DOHH2 (cell line): ENCODE measurements at regions not wholly inside any gene's neighbourhood (a gene's known extent, or its start where the extent isn't known, plus 50 kb on each side); places are given as distances from the start of the nearest gene placed in this dataset.

Source experiments
- H3F3A ChIP-seq: fragments of 200-600 bp; sonication (generic), shearing (Covaris generic); 2 replicates; pipeline ENCODE4 v1.6.0; 2016; ENCODE audit warnings: antibody characterized with exemption, mild to moderate bottlenecking; ENCODE audit not compliant: control insufficient read depth, insufficient read depth
- H3K27ac ChIP-seq: fragments of 200-600 bp; sonication (generic); 2 replicates; pipeline ENCODE4 v1.5.1; 2014; ENCODE audit warnings: low read depth, mild to moderate bottlenecking, low read length, moderate library complexity
- H3K27me3 ChIP-seq: fragments of 200-600 bp; sonication (generic); 2 replicates; pipeline ENCODE4 v1.6.1; 2014; ENCODE audit warnings: mild to moderate bottlenecking, low read length, mixed read lengths; ENCODE audit not compliant: control insufficient read depth
- H3K36me3 ChIP-seq: fragments of 200-600 bp; sonication (generic); 2 replicates; pipeline ENCODE4 v1.6.1; 2014; ENCODE audit warnings: mild to moderate bottlenecking, low read length, moderate library complexity, mixed read lengths; ENCODE audit not compliant: control insufficient read depth
- H3K4me1 ChIP-seq: fragments of 200-600 bp; sonication (generic); 2 replicates; pipeline ENCODE4 v1.6.1; 2014; ENCODE audit warnings: mild to moderate bottlenecking, low read length, mixed read lengths; ENCODE audit not compliant: control insufficient read depth
- H3K4me2 ChIP-seq: fragments of 200-600 bp; sonication (generic); 2 replicates; pipeline ENCODE4 v1.6.0; 2014; ENCODE audit warnings: mild to moderate bottlenecking, low read length, moderate library complexity
- H3K4me3 ChIP-seq: fragments of 200-600 bp; sonication (generic); 2 replicates; pipeline ENCODE4 v1.5.1; 2014; ENCODE audit warnings: mild to moderate bottlenecking, low read length, mixed read lengths
- H3K79me2 ChIP-seq: fragments of 200-600 bp; sonication (generic); 2 replicates; pipeline ENCODE4 v1.6.1; 2014; ENCODE audit warnings: mild to moderate bottlenecking, low read length, mixed read lengths; ENCODE audit not compliant: control insufficient read depth
- H3K9me2 ChIP-seq: fragments of 200-600 bp; sonication (generic); replicated peaks from 2 replicates; pipeline ENCODE4 v1.6.1; 2014; ENCODE audit warnings: mild to moderate bottlenecking, low read length, mixed read lengths; ENCODE audit not compliant: control insufficient read depth
- H3K9me3 ChIP-seq: fragments of 200-600 bp; sonication (generic); 2 replicates; pipeline ENCODE4 v1.6.1; 2014; ENCODE audit warnings: antibody characterized with exemption, low read length, mixed read lengths; ENCODE audit not compliant: control insufficient read depth, insufficient read depth
- H4K20me1 ChIP-seq: fragments of 200-600 bp; sonication (generic); 2 replicates; pipeline ENCODE4 v1.6.0; 2014; ENCODE audit warnings: low read depth, mild to moderate bottlenecking, antibody characterized with exemption, low read length, moderate library complexity; ENCODE audit not compliant: control insufficient read depth, insufficient read depth
- EZH2phosphoT487 ChIP-seq: fragments of 200-600 bp; sonication (generic); IDR thresholded peaks from 2 replicates; pipeline ENCODE4 v1.6.1; 2017; ENCODE audit warnings: borderline replicate concordance, mild to moderate bottlenecking, antibody characterized with exemption, low read length, moderate library complexity, mixed read lengths
- TF ChIP-seq, protein P1 (sequence below): fragments of 200-600 bp; sonication (generic); IDR thresholded peaks from one replicate; pipeline ENCODE4 v1.5.1; 2014; ENCODE audit warnings: antibody characterized with exemption, mild to moderate bottlenecking, low read depth, low read length; ENCODE audit not compliant: poor library complexity, severe bottlenecking

DNA sequence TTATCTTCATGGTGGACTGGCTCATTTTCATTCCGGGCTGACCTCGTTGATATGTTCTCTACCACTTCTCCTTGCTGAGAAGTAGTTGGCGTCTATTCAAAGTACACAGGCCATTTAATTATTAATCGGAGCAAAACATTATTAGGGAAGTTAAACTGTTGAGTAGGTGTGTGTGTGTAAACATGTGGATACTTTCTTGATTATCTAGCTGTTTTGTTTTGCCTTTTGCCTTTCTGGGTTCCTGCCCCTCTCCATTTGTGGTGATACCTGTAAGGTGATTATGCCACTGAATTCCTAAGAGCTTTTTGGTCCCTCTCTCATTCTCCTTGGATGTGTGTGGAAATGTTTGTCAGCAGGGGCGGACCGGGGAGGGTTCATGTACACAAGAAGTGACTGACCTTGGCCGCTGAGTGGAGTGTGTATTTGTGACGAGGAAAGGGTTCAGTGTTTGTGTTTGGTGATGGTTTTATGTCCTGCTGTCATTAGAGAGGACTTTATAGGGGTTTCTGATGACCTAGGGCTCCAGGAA is 56.6 kb upstream of the PPP2R5A start:
- no peak overlapping the region for H3K4me3 ChIP-seq
- H4K20me1 ChIP-seq: no peaks in the 10 kb centered on the region
- no peaks in the 10 kb centered on the region for H3K36me3 ChIP-seq
- TF ChIP-seq, protein P1, sequence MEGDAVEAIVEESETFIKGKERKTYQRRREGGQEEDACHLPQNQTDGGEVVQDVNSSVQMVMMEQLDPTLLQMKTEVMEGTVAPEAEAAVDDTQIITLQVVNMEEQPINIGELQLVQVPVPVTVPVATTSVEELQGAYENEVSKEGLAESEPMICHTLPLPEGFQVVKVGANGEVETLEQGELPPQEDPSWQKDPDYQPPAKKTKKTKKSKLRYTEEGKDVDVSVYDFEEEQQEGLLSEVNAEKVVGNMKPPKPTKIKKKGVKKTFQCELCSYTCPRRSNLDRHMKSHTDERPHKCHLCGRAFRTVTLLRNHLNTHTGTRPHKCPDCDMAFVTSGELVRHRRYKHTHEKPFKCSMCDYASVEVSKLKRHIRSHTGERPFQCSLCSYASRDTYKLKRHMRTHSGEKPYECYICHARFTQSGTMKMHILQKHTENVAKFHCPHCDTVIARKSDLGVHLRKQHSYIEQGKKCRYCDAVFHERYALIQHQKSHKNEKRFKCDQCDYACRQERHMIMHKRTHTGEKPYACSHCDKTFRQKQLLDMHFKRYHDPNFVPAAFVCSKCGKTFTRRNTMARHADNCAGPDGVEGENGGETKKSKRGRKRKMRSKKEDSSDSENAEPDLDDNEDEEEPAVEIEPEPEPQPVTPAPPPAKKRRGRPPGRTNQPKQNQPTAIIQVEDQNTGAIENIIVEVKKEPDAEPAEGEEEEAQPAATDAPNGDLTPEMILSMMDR: no peak
- TF ChIP-seq EZH2phosphoT487: no peak
- no peak overlapping the region for H3K27ac ChIP-seq
- H3K27me3 ChIP-seq: peaks cover 32% of the 10 kb centered on the region
- H3K4me1 ChIP-seq: no peaks in the 10 kb centered on the region
- H3K9me3 ChIP-seq: no peaks in the 10 kb centered on the region
- no peak overlapping the region for H3K4me2 ChIP-seq
- H3K79me2 ChIP-seq: no peaks in the 10 kb centered on the region
- no peaks in the 10 kb centered on the region for H3K9me2 ChIP-seq
- no peaks in the 10 kb centered on the region for H3F3A ChIP-seq

GRCh38 chr1:212229654-212230053 is 55.6 kb upstream of the PPP2R5A start:
- H3K27ac ChIP-seq: no peak overlapping the region
- no peaks in the 10 kb centered on the region for H3K9me2 ChIP-seq
- no peak overlapping the region for H3K4me3 ChIP-seq
- no peaks in the 10 kb centered on the region for H3F3A ChIP-seq
- no peaks in the 10 kb centered on the region for H4K20me1 ChIP-seq
- no peaks in the 10 kb centered on the region for H3K79me2 ChIP-seq
- no peaks in the 10 kb centered on the region for H3K4me1 ChIP-seq
- no peaks in the 10 kb centered on the region for H3K9me3 ChIP-seq
- H3K27me3 ChIP-seq: peaks cover 27% of the 10 kb centered on the region
- H3K36me3 ChIP-seq: no peaks in the 10 kb centered on the region
- TF ChIP-seq EZH2phosphoT487: no peak
- TF ChIP-seq, protein P1: no peak
- H3K4me2 ChIP-seq: no peak overlapping the region

DNA sequence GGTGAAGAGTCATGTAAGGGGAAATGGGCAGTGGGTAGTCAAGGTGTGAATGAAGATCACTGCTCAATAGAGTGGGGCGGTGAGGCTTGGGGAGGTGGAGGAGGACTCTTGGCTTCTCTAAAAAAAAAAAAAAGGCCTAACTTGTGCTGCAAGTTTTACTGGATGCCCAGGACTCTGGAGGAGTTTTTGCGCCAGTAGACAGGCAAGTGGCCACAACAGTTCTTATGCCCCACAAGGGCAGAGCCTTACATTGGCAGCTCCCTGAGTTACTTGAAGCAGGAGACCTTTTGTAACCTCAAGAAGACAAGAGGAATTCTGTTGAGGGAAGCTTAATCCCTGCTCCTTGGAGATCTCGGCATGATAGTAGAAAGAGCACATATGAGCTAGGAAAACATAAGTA is 54.9 kb upstream of the PPP2R5A start:
- Histone ChIP-seq H3K36me3 (no peaks in the 10 kb centered on the region), H3K4me2 (no peak overlapping the region), H3K79me2 (no peaks in the 10 kb centered on the region), H3K4me3 (no peak overlapping the region), H4K20me1 (no peaks in the 10 kb centered on the region), H3K27ac (no peak overlapping the region), H3K9me3 (no peaks in the 10 kb centered on the region), H3K9me2 (no peaks in the 10 kb centered on the region), H3K4me1 (no peaks in the 10 kb centered on the region), H3F3A (no peaks in the 10 kb centered on the region), H3K27me3 (peaks cover 27% of the 10 kb centered on the region)
- TF ChIP-seq, protein P1: no peak
- no peak for TF ChIP-seq EZH2phosphoT487
